HFF-Myc (cell line): ENCODE measurements at regions not wholly inside any gene's neighbourhood (a gene's known extent, or its start where the extent isn't known, plus 50 kb on each side); places are given as distances from the start of the nearest gene placed in this dataset.
A peak's percentile ranks its signal among the peaks of the same experiment; 100 is the strongest.

Source experiments
- DNase-seq: peaks from one replicate; pipeline ENCODE4 v3.0.0-alpha.2; 2011; ENCODE audit warnings: low read depth; ENCODE audit errors: extremely low read depth
- H3K4me3 ChIP-seq: replicated peaks from 2 replicates; pipeline ENCODE4 v1.5.1; 2011; ENCODE audit warnings: low read depth, mild to moderate bottlenecking, control low read depth, low read length
- CTCF ChIP-seq: IDR thresholded peaks from 2 replicates; pipeline ENCODE4 v1.5.1; 2012; ENCODE audit warnings: mild to moderate bottlenecking, low read depth, low read length, control low read depth; ENCODE audit errors: missing control alignments

- TF ChIP-seq CTCF, result no peak
- no peak overlapping the region for H3K4me3 ChIP-seq
- DNase-seq, result no peak
Observed at GRCh38 chr11:19451609-19452008, 210.9 kb upstream of the E2F8 start.

- H3K4me3 ChIP-seq, result no peak overlapping the region
- no peak for DNase-seq
- TF ChIP-seq CTCF, result no peak
Observed at GRCh38 chr11:19450282-19450681, 209.5 kb upstream of the E2F8 start.

GRCh38 chr11:19448651-19449050 lies 207.9 kb upstream of the E2F8 start:
- DNase-seq, result no peak
- TF ChIP-seq CTCF, result no peak
- no peak overlapping the region for H3K4me3 ChIP-seq

- H3K4me3 ChIP-seq, result no peak overlapping the region
- DNase-seq, result no peak
- TF ChIP-seq CTCF, result no peak
Observed at GRCh38 chr11:19447150-19447566, 206.4 kb upstream of the E2F8 start.

GRCh38 chr11:19445771-19446170 lies 205.0 kb upstream of the E2F8 start:
- DNase-seq, result no peak
- no peak overlapping the region for H3K4me3 ChIP-seq
- TF ChIP-seq CTCF, result no peak

GRCh38 chr11:19444231-19444630 lies 203.5 kb upstream of the E2F8 start:
- H3K4me3 ChIP-seq, result no peak overlapping the region
- no peak for TF ChIP-seq CTCF
- DNase-seq, result peak; percentile 44

GRCh38 chr11:19442554-19442910 lies 201.8 kb upstream of the E2F8 start:
- no peak for TF ChIP-seq CTCF
- no peak overlapping the region for H3K4me3 ChIP-seq
- DNase-seq, result no peak
